ENCODE measurements at regions not wholly inside any gene's neighbourhood (a gene's known extent, or its start where the extent isn't known, plus 50 kb on each side); places are given as distances from the start of the nearest gene placed in this dataset.
"Not testable (repeated sequence)": the region's sequence is repeated elsewhere in the genome, so short reads cannot be mapped to it uniquely, and the experiment has no call there.

DNA sequence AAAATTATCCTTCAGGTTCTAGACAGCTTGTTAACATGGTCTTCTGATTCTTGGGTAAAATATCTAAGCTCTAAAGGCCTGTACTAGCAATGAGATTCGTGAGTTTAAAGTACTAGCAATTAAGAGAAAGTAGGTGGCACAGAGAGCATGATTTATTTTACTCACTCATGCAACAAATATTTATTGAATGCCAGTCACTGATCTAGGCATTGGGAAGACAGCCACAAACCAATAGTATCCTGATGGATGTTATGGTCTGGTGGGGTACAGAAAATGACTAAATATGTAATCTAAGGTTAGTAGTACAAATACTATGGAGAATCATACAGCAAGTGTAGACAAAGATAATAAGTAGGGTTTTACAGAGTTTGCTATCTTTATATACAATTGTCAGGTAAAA, 751.3 kb downstream of the ZNF385D start:
- H3K27ac ChIP-seq: no peak overlapping the region
- TF ChIP-seq ZFX (IDR thresholded peaks at IDR 0.05): no peak
- TF ChIP-seq, protein P1, sequence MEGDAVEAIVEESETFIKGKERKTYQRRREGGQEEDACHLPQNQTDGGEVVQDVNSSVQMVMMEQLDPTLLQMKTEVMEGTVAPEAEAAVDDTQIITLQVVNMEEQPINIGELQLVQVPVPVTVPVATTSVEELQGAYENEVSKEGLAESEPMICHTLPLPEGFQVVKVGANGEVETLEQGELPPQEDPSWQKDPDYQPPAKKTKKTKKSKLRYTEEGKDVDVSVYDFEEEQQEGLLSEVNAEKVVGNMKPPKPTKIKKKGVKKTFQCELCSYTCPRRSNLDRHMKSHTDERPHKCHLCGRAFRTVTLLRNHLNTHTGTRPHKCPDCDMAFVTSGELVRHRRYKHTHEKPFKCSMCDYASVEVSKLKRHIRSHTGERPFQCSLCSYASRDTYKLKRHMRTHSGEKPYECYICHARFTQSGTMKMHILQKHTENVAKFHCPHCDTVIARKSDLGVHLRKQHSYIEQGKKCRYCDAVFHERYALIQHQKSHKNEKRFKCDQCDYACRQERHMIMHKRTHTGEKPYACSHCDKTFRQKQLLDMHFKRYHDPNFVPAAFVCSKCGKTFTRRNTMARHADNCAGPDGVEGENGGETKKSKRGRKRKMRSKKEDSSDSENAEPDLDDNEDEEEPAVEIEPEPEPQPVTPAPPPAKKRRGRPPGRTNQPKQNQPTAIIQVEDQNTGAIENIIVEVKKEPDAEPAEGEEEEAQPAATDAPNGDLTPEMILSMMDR (conservative IDR thresholded peaks at IDR 0.05): no peak

DNA sequence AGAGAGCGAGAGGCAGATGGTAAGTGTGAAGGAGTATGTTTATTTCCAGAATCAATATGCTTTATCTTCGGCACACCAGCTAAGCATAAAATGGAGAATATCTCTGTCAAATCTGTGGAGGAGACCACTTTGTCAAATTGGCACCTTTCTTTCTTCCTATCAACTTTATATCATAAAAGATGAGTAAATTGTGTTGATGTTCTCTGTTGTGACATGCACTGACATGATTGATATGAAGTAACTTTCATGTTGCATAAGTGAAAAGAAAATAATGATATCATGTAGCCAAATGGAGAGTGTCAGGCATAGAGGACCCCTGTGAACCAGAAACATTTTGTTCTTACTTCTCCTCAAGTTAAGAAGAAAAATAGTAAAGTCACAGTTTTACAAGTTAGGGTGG, 753.8 kb downstream of the ZNF385D start:
- H3K27ac ChIP-seq: no peak overlapping the region
- no peak for TF ChIP-seq ZFX (IDR thresholded peaks at IDR 0.05)
- TF ChIP-seq, protein P1 (conservative IDR thresholded peaks at IDR 0.05): no peak

DNA sequence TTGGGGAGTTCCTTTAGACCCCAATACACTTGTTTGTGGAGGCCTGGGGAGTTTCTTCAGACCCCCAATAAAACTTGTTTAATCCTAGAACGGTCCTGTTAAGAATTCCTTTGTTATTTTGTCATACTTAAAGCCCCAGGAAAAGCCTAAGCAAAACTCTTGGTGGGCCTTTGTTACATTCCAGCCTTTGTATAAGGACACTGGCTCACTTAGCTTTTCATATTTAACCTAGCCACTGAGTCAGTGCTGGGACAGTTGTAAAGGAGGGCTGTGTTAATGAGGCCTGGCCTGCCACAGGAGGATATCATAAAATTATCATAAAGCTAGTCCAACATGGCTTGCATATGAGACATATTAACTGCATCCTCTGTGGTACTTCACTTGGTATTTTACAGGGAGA, 760.1 kb downstream of the ZNF385D start:
- H3K27ac ChIP-seq: no peak overlapping the region

DNA sequence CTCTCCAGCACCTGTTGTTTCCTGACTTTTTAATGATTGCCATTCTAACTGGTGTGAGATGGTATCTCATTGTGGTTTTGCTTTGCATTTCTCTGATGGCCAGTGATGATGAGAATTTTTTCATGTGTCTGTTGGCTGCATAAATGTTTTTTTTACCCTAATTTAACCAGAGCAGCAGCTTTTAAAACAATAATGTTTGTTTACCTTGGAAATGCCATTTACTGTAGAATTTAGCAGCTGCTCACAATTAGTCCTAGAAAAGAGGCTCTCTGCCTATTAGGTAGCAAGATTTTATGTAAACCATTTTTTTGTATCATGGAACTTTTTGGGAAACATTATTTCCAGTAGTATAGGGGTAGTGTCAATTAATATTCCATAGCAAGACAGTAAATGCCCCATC, 761.4 kb downstream of the ZNF385D start:
- not testable (repeated sequence) for H3K27ac ChIP-seq

More for the DNA sequence above, 760.1 kb downstream of the ZNF385D start:
- TF ChIP-seq ZFX (IDR thresholded peaks at IDR 0.05): no peak
- TF ChIP-seq, protein P1 (conservative IDR thresholded peaks at IDR 0.05): no peak

DNA sequence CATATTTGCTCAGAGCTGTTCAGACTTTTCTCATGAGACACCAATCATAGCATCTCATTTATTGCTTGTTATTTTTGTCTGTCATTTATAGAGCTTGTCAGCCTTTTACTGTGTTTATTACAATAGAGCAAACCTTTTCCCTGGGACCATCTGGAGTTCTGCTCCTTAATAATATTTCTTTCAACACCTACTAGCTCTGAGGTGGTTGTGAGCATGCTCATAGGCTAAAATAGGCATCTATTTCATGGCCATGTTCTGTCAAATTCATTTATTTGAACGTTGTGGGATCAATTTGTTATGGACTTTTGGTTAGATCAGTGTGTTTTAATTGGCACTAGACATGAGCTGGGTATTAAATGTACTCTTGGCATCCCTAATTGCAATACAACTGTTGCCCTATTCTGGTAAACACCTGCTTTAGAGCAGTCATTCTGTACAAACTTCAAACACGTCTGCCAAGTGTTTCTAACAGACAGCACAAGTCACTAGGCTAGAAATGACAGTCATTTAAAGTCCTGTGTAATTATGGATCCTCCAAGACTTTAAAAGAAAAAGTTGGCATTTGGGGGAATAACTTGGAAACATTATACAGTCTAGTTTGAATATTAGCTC, 766.3 kb downstream of the ZNF385D start:
- TF ChIP-seq, protein P1 (conservative IDR thresholded peaks at IDR 0.05): no peak
- TF ChIP-seq ZFX (IDR thresholded peaks at IDR 0.05): no peak
- H3K27ac ChIP-seq: no peak overlapping the region

DNA sequence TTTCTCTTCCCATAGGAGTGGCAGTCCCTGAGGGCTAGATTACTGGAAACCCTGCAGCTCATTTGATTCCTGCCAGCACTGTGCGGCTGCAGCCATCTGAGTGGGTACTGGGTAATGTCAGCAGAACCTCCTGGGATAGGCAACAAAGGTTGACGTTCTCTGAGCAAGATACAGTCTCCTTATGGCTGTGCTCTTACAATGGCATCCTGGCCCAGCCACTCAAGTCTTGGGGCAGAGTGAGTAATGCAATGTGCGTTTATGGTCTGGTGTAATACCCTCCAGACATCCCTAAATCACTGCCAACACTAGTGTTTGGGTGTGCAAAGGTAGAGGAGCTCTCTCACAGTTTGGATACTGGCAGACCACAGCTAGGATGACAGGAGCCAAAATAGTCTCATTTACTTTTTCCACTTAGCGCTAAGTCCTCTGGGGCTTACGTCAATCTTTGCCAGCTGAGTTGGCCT, 775.8 kb downstream of the ZNF385D start:
- no peak for TF ChIP-seq ZFX (IDR thresholded peaks at IDR 0.05)
- TF ChIP-seq, protein P1 (conservative IDR thresholded peaks at IDR 0.05): no peak
- no peak overlapping the region for H3K27ac ChIP-seq

DNA sequence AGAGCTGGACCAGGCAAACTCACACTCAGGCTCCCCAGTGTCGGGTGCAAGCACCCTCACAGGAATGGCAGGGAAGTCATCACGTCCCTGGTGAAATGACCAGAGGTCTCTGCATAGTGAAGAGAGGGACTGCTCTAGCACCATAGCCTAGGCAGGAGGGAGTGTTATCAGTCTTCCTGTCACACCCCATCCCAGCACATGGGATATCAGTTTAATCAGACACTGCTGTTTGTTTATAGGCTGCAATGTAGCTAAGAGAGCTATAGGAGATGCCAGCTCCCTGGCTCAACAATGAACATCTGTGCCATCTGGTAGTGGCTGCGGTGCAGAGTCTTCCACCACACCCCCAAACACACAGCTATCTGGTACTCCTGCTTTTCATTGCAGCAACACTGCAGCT, 776.6 kb downstream of the ZNF385D start:
- TF ChIP-seq, protein P1 (conservative IDR thresholded peaks at IDR 0.05): no peak
- no peak for TF ChIP-seq ZFX (IDR thresholded peaks at IDR 0.05)
- no peak overlapping the region for H3K27ac ChIP-seq

DNA sequence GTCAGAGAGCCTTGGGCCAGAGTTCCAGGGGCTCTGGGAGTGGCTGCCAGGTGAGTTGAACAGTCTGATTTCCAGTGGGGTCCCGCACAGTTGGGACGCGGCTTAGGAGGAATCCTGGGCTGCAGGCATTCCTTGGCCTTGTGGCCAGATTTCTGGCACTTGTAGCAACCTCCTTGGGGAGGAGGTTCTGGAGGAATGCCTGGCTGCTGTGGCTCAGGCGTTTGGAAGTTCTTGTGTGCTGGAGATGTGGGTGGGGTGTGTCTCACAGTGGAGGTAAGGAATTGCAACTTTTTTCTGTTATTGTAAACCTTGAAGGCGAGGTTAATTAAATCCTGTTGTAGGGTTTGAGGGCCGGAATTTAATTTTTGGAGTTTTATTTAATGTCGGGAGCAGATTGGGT, 780.2 kb downstream of the ZNF385D start:
- not testable (repeated sequence) for H3K27ac ChIP-seq

DNA sequence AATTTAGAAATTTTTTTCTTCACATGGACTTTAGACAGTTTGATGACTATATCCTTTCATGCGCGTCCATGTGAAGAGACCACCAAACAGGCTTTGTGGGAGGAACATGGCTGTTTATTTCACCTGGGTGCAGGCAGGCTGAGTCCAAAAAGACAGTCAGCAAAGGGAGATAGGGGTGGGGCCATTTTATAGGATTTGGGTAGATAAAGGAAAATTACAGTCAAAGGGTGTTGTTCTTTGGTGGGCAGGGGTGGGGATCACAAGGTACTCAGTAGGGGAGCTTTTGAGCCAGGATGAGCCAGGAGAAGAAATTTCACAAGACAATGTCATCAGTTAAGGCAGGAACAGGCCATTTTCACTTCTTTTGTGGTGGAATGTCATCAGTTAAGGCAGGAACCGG, 781.5 kb upstream of the SGO1 start:
- H3K27ac ChIP-seq: not testable (repeated sequence)

Measured in C4-2B (cell line).